OCI-LY7 (cell line): ENCODE measurements at regions not wholly inside any gene's neighbourhood (a gene's known extent, or its start where the extent isn't known, plus 50 kb on each side); places are given as distances from the start of the nearest gene placed in this dataset.

Experiments
- EZH2phosphoT487 ChIP-seq: fragments of 200-600 bp; sonication (generic); IDR thresholded peaks from 2 replicates; pipeline ENCODE4 v1.6.1; 2018; ENCODE audit warnings: low read depth, borderline replicate concordance, mild to moderate bottlenecking, mixed run types, antibody characterized with exemption, low read length, moderate library complexity, mixed read lengths
- TF ChIP-seq, protein P1 (sequence below): fragments of 200-600 bp; sonication (generic); conservative IDR thresholded peaks from 2 replicates; pipeline ENCODE4 v1.5.1; 2014; ENCODE audit warnings: mild to moderate bottlenecking, antibody characterized with exemption, low read length, moderate library complexity, mixed read lengths

DNA sequence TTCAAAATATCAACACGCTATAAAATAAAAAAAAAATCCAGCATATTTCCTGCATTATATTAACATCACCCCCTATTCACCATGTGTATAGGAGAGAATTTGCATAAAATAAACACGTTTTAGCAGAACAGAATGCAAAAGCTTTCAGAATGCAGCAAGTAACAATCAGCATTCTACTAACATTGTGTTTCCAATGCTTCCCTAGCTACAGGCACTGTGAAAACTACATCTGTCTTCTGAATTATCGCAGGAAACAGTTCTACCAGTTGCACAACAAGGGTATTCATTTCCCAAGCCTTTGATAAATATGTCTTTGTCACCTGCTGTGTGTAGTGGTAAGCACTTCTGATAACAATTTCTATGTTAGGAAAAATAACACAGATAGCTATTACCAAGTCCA lies 1015.8 kb downstream of the CDH18 start:
- TF ChIP-seq EZH2phosphoT487, result no peak
- TF ChIP-seq, protein P1, sequence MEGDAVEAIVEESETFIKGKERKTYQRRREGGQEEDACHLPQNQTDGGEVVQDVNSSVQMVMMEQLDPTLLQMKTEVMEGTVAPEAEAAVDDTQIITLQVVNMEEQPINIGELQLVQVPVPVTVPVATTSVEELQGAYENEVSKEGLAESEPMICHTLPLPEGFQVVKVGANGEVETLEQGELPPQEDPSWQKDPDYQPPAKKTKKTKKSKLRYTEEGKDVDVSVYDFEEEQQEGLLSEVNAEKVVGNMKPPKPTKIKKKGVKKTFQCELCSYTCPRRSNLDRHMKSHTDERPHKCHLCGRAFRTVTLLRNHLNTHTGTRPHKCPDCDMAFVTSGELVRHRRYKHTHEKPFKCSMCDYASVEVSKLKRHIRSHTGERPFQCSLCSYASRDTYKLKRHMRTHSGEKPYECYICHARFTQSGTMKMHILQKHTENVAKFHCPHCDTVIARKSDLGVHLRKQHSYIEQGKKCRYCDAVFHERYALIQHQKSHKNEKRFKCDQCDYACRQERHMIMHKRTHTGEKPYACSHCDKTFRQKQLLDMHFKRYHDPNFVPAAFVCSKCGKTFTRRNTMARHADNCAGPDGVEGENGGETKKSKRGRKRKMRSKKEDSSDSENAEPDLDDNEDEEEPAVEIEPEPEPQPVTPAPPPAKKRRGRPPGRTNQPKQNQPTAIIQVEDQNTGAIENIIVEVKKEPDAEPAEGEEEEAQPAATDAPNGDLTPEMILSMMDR, result no peak
